ENCODE measurements at regions not wholly inside any gene's neighbourhood (a gene's known extent, or its start where the extent isn't known, plus 50 kb on each side); places are given as distances from the start of the nearest gene placed in this dataset.
"Not testable (repeated sequence)": the region's sequence is repeated elsewhere in the genome, so short reads cannot be mapped to it uniquely, and the experiment has no call there.

DNA sequence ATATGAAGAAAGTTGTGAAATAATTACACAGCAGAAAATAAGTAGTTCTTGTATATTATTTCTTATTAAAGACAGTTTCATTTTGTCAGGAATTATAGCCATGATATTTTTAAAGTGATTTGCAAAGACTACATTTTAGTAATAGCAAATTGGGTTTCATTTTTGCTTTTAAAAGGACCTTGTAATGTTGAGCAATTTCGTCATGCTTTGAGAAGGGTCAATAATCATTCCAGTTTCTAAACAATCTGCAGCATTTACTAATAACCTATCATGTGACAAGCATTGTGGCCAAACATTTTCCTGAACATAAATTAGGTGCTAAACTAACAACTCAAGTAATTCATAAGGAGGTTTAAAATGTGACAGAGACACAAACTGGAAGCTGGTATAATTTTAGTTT, 214.4 kb upstream of the CBLB start:
- DNase-seq, result no peak

DNA sequence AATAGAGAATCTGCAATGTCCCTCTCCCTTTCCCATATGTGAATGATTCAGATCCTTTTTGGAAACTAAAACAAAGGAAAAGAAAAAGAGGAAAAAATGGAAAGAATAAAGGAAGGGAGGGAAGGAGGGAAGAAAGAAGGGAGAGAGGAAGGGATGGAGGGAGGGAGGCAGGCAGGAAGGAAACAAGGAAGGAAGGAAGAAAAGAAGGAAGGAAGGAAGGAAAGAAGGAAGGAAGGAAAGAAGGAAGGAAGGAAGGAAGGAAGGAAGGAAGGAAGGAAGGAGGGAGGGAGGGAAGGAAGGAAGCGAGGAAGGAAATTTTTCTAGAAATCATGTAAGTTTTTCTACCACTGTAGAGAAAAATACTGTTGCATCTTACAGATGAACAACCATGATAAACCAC, 215.0 kb upstream of the CBLB start:
- DNase-seq, result no peak

- DNase-seq, result no peak
Observed at GRCh38 chr3:106086038-106086437, 217.2 kb upstream of the CBLB start.

DNA sequence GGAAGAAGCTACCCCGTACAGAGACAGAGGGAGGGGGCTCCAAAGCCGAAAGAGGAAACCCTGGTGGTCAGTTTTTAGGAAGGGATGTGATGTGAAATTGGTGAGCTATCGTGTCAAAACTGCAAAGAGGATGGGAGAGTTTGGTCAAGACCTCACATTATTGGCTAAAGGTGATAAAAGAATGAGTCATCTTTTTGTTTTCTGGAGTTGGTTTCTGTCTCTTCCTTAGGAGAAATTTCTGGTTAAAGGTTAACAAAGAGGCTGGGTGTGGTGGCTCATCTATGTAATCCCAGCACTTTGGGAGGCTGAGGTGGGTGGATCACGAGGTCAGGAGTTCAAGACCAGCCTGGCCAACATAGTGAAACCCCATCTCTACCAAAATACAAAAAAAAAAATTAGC, 217.8 kb upstream of the CBLB start:
- no peak for DNase-seq

DNA sequence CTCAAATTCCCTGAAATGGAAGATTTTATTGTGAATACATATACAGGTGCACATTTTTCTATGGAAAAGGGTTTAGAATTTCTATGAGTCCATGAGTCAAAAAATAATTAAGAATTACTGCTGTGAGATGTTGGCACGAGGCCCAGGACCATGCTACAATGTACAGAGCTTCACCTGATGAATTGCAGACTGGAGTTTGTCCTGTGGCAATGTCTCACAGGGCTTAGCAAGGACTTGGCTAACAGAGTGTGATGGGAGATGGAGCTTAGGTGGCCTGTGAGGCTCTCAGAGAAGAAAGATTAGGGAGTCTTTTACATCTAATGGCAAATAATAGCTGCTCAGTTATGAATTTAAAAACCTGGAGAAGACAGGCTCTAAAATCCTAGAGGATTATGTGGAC, 219.5 kb upstream of the CBLB start:
- peak; percentile 59 for DNase-seq

GRCh38 chr3:106088899-106089298, 220.1 kb upstream of the CBLB start:
- DNase-seq, result no peak

DNA sequence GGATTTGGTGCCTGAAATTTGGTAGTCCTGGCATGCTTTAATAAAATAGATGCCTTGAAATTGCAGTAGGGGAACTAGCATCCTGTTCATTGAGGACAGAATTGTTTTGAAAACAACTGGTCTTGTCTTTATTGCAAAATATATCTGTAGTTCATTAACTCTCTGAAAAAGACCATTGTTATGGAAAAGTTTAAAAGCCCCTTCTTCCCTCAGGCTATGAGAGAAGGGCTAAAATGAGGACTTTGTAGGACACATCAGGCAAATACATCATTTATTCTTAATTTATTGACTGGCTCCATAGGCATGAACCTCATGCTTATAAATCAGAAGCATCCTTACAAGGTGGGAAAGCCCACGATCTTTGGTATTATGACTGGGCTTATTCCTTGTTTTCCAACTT, 221.0 kb upstream of the CBLB start:
- no peak for DNase-seq

- no peak for DNase-seq
Observed at GRCh38 chr3:106092792-106093191, 224.0 kb upstream of the CBLB start.

DNA sequence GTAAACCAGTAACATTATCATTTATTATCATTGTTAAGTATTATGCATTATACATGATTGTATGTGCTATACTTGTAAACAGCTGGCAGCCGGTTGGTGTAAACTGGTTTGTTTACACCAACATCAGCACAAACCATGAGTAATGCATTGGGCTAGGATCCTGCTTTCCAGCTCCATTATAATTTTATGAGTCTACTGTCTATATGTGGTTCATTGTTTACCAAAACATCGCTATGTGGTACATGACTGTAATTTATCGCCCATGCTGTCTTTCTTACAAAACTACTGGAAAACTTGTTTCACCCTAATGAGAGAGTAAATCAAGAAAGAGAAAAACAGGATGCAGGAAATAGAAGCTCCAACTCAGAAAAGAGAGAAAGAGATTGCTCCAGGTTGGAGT, 224.8 kb upstream of the CBLB start:
- DNase-seq, result no peak

- no peak for DNase-seq
Observed at GRCh38 chr3:106097817-106098435, 229.1 kb upstream of the CBLB start.

DNA sequence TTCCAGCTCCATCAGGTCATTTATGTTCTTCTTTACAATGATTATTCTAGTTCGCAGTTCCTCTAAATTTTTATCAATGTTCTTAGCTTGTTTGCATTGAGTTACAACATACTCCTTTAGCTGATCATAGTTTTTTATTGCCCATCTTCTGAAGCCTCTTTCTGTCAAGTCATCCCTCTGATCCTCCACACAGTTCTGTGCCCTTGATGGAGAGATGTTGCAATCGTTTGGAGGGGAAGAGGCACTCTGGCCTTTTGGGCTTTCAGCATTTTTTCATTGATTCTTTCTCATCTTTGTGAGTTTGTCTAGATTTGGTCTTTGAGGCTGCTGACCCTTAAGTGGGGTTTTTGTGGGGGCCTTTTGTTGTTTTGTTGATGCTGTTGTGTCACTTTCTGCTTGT, 234.6 kb upstream of the CBLB start:
- DNase-seq, result no peak

- DNase-seq, result no peak
Observed at GRCh38 chr3:106104078-106104477, 235.3 kb upstream of the CBLB start.

DNA sequence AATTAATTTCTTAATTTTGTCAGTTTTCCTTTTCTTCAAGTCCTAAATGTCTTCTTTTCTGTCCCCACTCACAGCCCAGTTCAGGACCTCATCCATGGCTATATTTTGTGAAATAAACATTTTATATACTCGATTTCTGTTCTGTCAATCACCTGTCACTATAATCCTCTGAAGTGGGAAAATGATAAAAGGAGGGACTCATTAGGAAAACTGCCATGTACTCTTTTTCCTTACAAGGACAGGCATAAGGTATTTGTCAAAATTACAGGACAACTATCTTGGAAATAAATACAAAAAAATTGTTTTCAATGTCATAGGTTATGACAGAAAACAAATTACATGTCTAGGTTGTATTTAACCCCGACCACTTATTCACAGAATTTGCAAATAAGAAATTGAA, 240.1 kb upstream of the CBLB start:
- DNase-seq, result no peak

DNA sequence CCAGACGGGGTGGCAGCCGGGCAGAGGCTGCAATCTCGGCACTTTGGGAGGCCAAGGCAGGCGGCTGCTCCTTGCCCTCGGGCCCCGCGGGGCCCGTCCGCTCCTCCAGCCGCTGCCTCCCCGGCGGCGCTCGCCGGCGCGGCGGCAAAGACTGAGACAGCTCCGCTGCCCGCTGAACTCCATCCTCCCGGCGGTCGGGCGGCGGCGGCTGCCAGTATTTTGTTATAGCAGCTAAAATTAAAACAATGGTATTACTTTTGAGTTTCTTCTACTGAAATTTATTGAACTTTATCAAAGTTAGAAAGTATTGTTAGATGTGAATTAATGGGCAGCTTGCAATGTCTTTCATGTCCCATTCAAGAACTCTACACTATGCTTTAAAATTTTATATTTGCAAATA, 243.7 kb upstream of the CBLB start:
- DNase-seq, result not testable (repeated sequence)

DNA sequence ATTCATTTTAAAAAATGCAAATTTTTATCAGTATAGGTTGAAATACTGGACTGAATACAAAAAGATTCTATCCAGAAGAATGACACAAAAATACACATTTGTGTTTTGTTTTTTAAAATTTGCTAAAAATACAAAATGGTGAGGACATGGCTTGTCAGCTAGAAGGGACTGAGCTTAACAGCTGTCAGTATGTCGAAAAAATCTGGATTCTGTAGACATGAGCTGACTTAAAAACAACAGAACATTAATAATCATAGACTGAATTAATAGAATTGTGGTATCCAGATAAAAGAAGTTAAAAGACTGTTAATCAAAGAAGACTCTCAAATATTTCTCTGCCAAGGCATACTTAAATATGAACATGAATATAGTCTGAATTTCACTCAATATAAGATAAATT, 244.9 kb upstream of the CBLB start:
- DNase-seq, result no peak

- no peak for DNase-seq
Observed at GRCh38 chr3:106114220-106114619, 245.4 kb upstream of the CBLB start.

DNA sequence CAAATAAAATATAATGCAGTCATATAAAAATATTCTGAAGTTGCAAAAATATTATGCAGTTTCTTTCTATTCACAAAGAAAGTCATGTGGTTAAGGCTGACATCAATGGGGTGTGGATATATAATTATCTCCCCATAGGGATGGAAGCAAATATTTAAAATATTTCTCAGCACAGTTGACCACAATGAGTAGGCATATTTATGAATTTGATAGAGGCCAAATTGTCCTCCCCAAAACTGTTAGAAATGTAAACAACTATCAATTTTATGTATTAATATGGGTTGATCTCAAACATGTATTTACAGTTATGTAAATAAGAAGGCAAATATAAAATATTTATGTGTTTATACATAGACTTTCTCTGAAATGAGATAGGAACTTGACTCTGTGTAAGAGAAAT, 246.0 kb upstream of the CBLB start:
- DNase-seq, result no peak

DNA sequence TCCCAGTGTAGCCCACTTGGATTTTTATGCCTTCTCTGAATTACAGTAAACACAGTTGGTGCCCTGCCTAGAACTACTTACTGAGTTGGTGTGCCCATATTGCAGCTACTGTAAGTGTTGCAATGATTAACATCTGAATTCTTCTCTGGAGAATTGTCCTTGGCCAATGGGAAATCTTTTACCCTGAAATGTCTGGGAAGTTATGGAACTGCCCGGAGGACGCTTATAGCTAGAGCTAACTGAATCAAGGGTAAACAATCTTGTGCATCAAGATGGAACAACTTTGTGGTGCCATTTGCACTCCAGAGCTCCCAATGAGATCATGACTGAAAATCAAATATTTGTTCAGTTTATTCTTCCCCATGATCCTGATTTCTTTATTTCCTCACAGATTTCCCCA, 246.7 kb upstream of the CBLB start:
- no peak for DNase-seq

DNA sequence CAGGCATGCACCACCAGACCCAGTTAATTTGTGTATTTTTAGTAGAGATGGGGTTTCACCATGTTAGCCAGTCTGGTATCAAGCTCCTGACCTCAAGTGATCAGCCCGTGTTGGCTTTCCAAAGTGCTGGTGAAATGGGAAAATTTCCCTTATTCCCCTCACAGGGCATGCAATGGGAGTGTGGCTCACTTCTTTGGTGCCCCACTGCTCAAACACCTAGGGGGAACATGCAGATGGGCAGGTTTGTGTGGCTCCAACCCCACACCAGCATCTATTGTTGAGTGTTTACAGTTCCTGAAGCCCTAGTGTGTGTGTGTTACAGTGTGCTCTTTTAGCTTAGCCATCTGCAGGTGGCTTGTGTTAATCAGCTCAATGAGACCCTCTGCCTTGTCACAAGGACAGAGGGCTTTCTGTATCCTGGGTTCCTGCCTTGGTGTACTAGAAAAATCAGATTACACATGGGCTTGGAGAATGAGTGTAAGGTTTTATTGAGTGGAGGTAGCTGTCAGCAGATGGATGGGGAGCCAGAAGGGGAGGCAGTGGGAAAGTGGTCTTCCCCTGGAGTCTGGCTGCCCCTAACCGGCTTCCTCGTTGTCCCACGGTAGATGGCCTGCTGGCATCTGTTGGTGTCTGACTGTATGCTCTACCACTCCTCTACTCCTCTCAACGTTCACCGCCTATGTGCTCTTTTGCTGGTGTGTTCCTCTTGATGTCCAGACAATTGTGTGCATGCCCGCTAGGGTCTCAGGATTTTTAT, 248.1 kb upstream of the CBLB start:
- DNase-seq, result no peak

DNA sequence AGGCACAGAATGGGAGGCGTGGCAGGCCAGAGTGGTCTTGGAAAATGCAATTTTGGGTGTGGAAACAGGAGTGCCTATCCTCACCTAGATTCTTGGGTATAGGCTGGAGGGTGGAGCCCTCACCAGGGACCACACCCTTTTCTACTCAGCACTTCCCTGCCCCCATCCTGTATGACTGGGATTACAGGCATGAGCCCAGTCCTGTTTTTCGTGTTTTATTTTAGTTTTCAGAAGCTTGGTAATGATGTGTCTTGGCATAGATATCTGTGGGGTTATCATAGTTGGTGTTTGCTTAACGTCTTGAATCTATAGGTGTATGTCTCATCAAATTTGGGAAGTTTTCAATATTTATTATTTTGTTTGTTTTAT, 248.7 kb upstream of the CBLB start:
- no peak for DNase-seq

DNA sequence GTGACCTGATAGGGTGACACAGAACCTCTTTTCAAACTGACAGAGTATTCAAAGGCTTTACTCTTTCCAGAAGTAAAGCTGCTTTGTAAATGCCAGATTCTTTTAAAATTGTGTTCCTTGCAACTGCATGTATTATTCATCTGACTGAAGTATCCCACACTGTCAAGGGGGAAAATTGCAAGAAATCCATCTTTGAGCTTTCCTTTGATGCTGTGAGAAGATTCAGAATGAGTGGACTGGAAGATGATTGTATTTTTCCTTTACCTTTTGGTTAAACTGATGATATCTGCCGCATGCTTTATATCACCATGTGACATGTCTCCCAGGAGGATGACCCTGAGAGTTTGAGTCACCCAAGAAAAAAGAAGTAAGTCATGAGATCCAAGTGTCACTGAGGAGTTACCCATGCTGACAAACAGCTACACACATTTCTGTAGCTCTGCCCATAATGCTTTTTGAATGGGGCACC, 250.8 kb upstream of the CBLB start:
- no peak for DNase-seq

- DNase-seq, result no peak
Observed at GRCh38 chr3:106120356-106120755, 251.5 kb upstream of the CBLB start.

DNA sequence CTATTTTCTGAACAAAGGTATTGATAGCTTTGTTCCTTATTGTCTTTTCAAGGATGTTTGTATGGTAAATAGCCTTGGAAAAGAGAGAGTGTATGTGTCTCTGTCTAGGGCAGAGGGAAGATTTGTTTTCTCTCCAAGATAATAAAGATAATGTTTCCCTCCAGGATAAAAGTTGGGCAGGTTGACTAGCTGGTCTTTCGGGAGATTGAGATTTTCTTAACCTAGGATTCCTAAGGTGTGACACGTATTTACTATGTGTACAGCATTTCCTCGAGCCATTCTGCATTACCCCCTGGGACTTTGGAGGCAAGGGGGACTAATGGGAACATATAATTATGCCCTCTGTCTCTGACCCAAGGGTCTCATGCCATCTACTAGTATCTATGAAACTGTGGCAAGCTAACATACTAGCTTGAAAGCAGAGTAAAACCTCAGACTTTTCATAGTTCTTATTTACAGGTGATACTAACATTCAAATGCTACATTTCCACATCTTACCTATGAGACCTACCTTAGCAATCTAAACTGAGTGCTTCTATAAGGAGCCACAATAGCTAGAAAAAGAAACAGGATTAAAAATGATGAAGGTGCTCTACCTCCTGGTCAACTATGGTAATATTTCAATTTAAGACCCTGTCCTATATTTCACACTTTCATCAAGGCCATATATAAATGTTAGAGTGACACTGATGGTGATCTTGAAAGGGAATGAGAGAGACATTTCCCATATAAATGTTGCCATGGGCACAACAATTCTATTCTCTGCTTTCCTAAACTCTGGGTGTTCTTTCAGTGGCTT, 252.9 kb upstream of the CBLB start:
- no peak for DNase-seq

DNA sequence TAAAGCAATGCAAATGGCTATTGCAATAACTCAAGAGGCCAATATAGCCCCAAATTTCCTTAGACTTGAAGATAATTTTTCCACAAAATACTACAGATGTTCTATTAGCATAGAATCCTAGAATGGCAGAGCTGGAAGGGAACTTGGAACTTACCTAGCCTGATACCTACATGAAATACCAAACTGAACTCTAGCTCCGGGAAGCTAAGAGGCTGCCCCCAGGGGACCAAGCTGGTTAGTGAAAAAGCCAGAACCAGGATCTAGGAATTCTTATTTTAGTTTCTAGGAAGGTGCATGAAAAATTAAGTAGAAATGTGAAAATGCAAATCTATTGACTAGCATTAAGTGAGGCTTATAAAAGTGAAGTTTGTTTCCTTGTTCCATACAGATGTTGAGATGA, 256.0 kb upstream of the CBLB start:
- DNase-seq, result no peak

Measured in COR-L47 (cell line).